Keratinocyte (primary cell): ENCODE measurements at regions not wholly inside any gene's neighbourhood (a gene's known extent, or its start where the extent isn't known, plus 50 kb on each side); places are given as distances from the start of the nearest gene placed in this dataset.

Experiments
- DNase-seq: peaks from one replicate; pipeline ENCODE4 v3.0.0-alpha.2; 2011; ENCODE audit warnings: low read depth, missing footprints, low spot score
- FAIRE-seq: peaks from 2 replicates; lab custom pipeline; 2011; peaks lifted over from hg19 to GRCh38; lab: Jason Lieb, UNC
- H2AFZ ChIP-seq: 2 replicates; pipeline ENCODE4 v1.6.0; 2012; ENCODE audit warnings: low read length, control low read depth, inconsistent platforms; ENCODE audit not compliant: control insufficient read depth
- H3K27ac ChIP-seq: 2 replicates; pipeline ENCODE4 v1.5.1; 2011; ENCODE audit warnings: low read length; ENCODE audit not compliant: control insufficient read depth, insufficient read depth
- H3K27me3 ChIP-seq: 3 replicates; pipeline ENCODE4 v1.6.0; 2011; ENCODE audit warnings: low read length; ENCODE audit not compliant: control insufficient read depth, insufficient read depth; ENCODE audit errors: extremely low read depth
- H3K36me3 ChIP-seq, 2 experiments: 2 replicates in 1 of 2; 3 replicates in 1 of 2; pipeline ENCODE4 v1.5.1; 2011; ENCODE audit warnings: low read length in 2 of 2, mild to moderate bottlenecking in 1 of 2; ENCODE audit not compliant: control insufficient read depth in 2 of 2, insufficient read depth in 2 of 2; ENCODE audit errors: extremely low read depth in 1 of 2
- H3K4me1 ChIP-seq: 3 replicates; pipeline ENCODE4 v1.5.1; 2011; ENCODE audit warnings: low read length; ENCODE audit not compliant: control insufficient read depth, insufficient read depth; ENCODE audit errors: extremely low read depth
- H3K4me2 ChIP-seq: 3 replicates; pipeline ENCODE4 v1.6.0; 2011; ENCODE audit warnings: low read depth, low read length; ENCODE audit not compliant: control insufficient read depth, insufficient read depth; ENCODE audit errors: extremely low read depth
- H3K4me3 ChIP-seq, 3 experiments: fragments of 200-600 bp in 1 of 3; sonication (generic) in 1 of 3; 2 replicates in 2 of 3; 3 replicates in 1 of 3; pipeline ENCODE4 v1.5.1; 2011 to 2016; ENCODE audit warnings: low read length in 3 of 3, mild to moderate bottlenecking in 3 of 3, control low read depth in 2 of 3, inconsistent platforms in 1 of 3, low read depth in 1 of 3, mixed read lengths in 1 of 3, mixed run types in 1 of 3, moderate library complexity in 1 of 3; ENCODE audit not compliant: control insufficient read depth in 2 of 3, insufficient read depth in 2 of 3; ENCODE audit errors: extremely low read depth in 1 of 3
- H3K79me2 ChIP-seq: 2 replicates; pipeline ENCODE4 v1.6.0; 2012; ENCODE audit warnings: low read length; ENCODE audit not compliant: control insufficient read depth, insufficient read depth
- H3K9ac ChIP-seq: 3 replicates; pipeline ENCODE4 v1.6.0; 2011; ENCODE audit warnings: low read length; ENCODE audit not compliant: control insufficient read depth, insufficient read depth; ENCODE audit errors: extremely low read depth
- H3K9me1 ChIP-seq: 3 replicates; pipeline ENCODE4 v1.6.0; 2011; ENCODE audit warnings: low read length; ENCODE audit not compliant: control insufficient read depth, insufficient read depth; ENCODE audit errors: extremely low read depth
- H3K9me3 ChIP-seq: 2 replicates; pipeline ENCODE4 v1.5.1; 2012; ENCODE audit warnings: low read depth, low read length; ENCODE audit not compliant: control insufficient read depth
- H4K20me1 ChIP-seq: 3 replicates; pipeline ENCODE4 v1.6.0; 2011; ENCODE audit warnings: low read length; ENCODE audit not compliant: control insufficient read depth, insufficient read depth; ENCODE audit errors: extremely low read depth
- EZH2 ChIP-seq: IDR thresholded peaks from one replicate; pipeline ENCODE4 v1.6.1; 2012; ENCODE audit warnings: inconsistent platforms, mild to moderate bottlenecking, low read length, moderate library complexity
- dilution Hi-C: fragments of 300-500 bp; cut with MboI; formaldehyde crosslinking; loops from one replicate; pipeline ENCODE4 v1.7.0; 2020; ENCODE audit warnings: low sequenced_read_pairs; ENCODE audit not compliant: extremely low pct_ligation_motif_present
- TF ChIP-seq, protein P1 (sequence below), 3 experiments: IDR thresholded peaks in 1 of 3; conservative IDR thresholded peaks in 1 of 3; optimal IDR thresholded peaks in 1 of 3; 2 replicates in 2 of 3; 3 replicates in 1 of 3; pipeline versions ENCODE3 to v1.5.1; 2011; ENCODE audit warnings: low read length in 3 of 3, mild to moderate bottlenecking in 3 of 3, moderate library complexity in 2 of 3, control low read depth in 1 of 3, inconsistent platforms in 1 of 3; ENCODE audit not compliant: insufficient read depth in 2 of 3; ENCODE audit errors: extremely low read depth in 1 of 3

DNA sequence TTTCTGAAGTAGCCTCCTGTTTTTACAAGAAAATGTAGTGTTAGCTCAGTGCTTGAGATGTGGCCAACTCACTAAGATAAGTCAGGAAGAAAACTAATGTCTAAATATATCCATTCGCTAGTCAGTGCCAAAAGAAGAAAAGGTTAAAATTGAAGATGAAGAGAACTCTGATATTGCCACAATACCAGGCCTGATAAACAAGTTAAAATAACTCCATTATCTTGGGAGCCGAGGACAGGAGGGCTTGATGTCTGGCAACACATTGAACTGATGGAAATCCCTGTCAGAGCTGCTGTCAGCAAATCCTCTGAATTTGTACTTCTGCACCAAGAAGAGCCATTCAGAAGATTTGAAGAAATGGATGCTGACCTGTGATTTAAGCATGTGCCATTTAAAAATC lies 103.4 kb downstream of the LRRC70 start:
- FAIRE-seq (no peak), DNase-seq (no peak)
- Histone ChIP-seq H2AFZ (no peak overlapping the region), H3K9me3 (no peaks in the 10 kb centered on the region), H3K4me3 (no peak overlapping the region), H3K9ac (no peak overlapping the region), H3K27ac (no peak overlapping the region), H3K79me2 (no peaks in the 10 kb centered on the region), H3K9me1 (no peaks in the 10 kb centered on the region), H3K27me3 (no peaks in the 10 kb centered on the region), H3K36me3 (no peaks in the 10 kb centered on the region), H3K4me2 (no peak overlapping the region), H3K4me1 (no peaks in the 10 kb centered on the region), H4K20me1 (no peaks in the 10 kb centered on the region)
- TF ChIP-seq, protein P1, sequence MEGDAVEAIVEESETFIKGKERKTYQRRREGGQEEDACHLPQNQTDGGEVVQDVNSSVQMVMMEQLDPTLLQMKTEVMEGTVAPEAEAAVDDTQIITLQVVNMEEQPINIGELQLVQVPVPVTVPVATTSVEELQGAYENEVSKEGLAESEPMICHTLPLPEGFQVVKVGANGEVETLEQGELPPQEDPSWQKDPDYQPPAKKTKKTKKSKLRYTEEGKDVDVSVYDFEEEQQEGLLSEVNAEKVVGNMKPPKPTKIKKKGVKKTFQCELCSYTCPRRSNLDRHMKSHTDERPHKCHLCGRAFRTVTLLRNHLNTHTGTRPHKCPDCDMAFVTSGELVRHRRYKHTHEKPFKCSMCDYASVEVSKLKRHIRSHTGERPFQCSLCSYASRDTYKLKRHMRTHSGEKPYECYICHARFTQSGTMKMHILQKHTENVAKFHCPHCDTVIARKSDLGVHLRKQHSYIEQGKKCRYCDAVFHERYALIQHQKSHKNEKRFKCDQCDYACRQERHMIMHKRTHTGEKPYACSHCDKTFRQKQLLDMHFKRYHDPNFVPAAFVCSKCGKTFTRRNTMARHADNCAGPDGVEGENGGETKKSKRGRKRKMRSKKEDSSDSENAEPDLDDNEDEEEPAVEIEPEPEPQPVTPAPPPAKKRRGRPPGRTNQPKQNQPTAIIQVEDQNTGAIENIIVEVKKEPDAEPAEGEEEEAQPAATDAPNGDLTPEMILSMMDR (optimal IDR thresholded peaks at IDR 0.05 in 1 of 3, IDR thresholded peaks at IDR 0.05 in 1 of 3, conservative IDR thresholded peaks at IDR 0.05 in 1 of 3; ENCODE audit: extremely low read depth in 1 of 3, insufficient read depth in 2 of 3, low read length in 3 of 3): no peak
- TF ChIP-seq EZH2: no peak
- dilution Hi-C loops: no loop called here

DNA sequence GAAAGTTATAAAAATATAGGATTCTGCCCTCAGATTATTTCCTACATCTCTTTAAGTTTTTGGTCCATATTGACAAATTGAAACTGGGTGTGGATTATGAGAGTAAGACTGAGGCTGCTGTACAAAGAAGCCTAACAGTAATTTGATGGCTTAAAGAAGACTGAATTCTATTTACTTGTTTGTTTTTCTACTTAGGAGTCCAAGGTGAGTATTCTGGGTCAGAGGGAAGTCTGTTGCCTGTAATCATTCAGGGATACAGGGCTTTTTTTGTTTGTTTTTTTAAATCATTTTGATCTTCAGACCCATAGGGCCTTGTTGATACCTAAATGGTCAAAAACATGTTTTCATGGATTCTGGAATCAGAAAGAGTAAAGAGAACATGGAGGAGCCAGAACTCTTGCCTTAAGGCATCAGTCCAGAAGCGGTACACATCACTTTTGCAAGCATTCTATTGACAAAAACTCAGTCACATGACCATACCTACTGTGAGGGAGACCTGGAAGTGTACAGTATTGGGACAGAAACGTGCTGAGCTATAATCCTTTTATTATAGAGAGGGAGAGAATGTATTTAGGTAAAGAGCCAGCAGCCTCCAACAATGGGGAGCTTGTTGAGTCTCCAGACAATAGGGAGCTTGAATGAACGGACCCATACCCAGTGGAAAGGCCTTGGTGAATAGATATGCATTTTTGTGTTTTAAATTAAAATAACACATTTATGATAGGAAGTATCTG lies 102.7 kb downstream of the LRRC70 start:
- Histone ChIP-seq H3K4me3 (no peak overlapping the region), H3K9ac (no peak overlapping the region), H2AFZ (no peak overlapping the region), H3K9me1 (no peaks in the 10 kb centered on the region), H3K27me3 (no peaks in the 10 kb centered on the region), H3K27ac (no peak overlapping the region), H3K36me3 (no peaks in the 10 kb centered on the region), H3K4me1 (no peaks in the 10 kb centered on the region), H3K79me2 (no peaks in the 10 kb centered on the region), H3K9me3 (no peaks in the 10 kb centered on the region), H3K4me2 (no peak overlapping the region), H4K20me1 (no peaks in the 10 kb centered on the region)
- DNase-seq: no peak
- dilution Hi-C loops: no loop called here
- FAIRE-seq: no peak
- TF ChIP-seq, protein P1 (optimal IDR thresholded peaks at IDR 0.05 in 1 of 3, IDR thresholded peaks at IDR 0.05 in 1 of 3, conservative IDR thresholded peaks at IDR 0.05 in 1 of 3; ENCODE audit: extremely low read depth in 1 of 3, insufficient read depth in 2 of 3, low read length in 3 of 3): no peak
- no peak for TF ChIP-seq EZH2
